ENCODE measurements at regions not wholly inside any gene's neighbourhood (a gene's known extent, or its start where the extent isn't known, plus 50 kb on each side); places are given as distances from the start of the nearest gene placed in this dataset.

GRCh38 chr17:72502371-72503341, 381.8 kb downstream of the SOX9 start:
- no peak for DNase-seq (ENCODE audit: low read depth)

GRCh38 chr17:72503556-72503955, 382.7 kb downstream of the SOX9 start:
- no peak for DNase-seq (ENCODE audit: low read depth)

GRCh38 chr17:72504783-72505182, 384.0 kb downstream of the SOX9 start:
- DNase-seq (ENCODE audit: low read depth): no peak

GRCh38 chr17:72506773-72507172, 386.0 kb downstream of the SOX9 start:
- no peak for DNase-seq (ENCODE audit: low read depth)

- no peak for DNase-seq (ENCODE audit: low read depth)
Measured at GRCh38 chr17:72507370-72507769, 386.6 kb downstream of the SOX9 start.

- DNase-seq (ENCODE audit: low read depth): no peak
Measured at GRCh38 chr17:72510351-72511016, 389.7 kb downstream of the SOX9 start.

GRCh38 chr17:72511242-72511641, 390.4 kb downstream of the SOX9 start:
- DNase-seq (ENCODE audit: low read depth): no peak

GRCh38 chr17:72511874-72512273, 391.1 kb downstream of the SOX9 start:
- no peak for DNase-seq (ENCODE audit: low read depth)

- DNase-seq (ENCODE audit: low read depth): no peak
Measured at GRCh38 chr17:72512649-72513556, 392.1 kb downstream of the SOX9 start.

- DNase-seq (ENCODE audit: low read depth): no peak
Measured at GRCh38 chr17:72514321-72514861, 393.6 kb downstream of the SOX9 start.

GRCh38 chr17:72514891-72515290, 394.1 kb downstream of the SOX9 start:
- DNase-seq (ENCODE audit: low read depth): no peak

GRCh38 chr17:72515291-72516065, 394.7 kb downstream of the SOX9 start:
- no peak for DNase-seq (ENCODE audit: low read depth)

GRCh38 chr17:72516772-72517399, 396.1 kb downstream of the SOX9 start:
- no peak for DNase-seq (ENCODE audit: low read depth)

GRCh38 chr17:72517413-72518158, 396.8 kb downstream of the SOX9 start:
- DNase-seq (ENCODE audit: low read depth): no peak

- DNase-seq (ENCODE audit: low read depth): no peak
Measured at GRCh38 chr17:72518159-72518732, 397.4 kb downstream of the SOX9 start.

GRCh38 chr17:72518753-72519597, 398.2 kb downstream of the SOX9 start:
- DNase-seq (ENCODE audit: low read depth): no peak

GRCh38 chr17:72519598-72519936, 398.7 kb downstream of the SOX9 start:
- no peak for DNase-seq (ENCODE audit: low read depth)

- no peak for DNase-seq (ENCODE audit: low read depth)
Measured at GRCh38 chr17:72520665-72521303, 400.0 kb downstream of the SOX9 start.

Data from stimulated activated CD8-positive, alpha-beta memory T cell treated with anti-CD3 and anti-CD28 coated beads, Interleukin-12 subunit alpha, Interleukin-12 subunit beta, amount 100 ng/mL, for 1 hour (primary cell).